Brain pericyte (primary cell): ENCODE measurements at regions not wholly inside any gene's neighbourhood (a gene's known extent, or its start where the extent isn't known, plus 50 kb on each side); places are given as distances from the start of the nearest gene placed in this dataset.

ENCODE experiments used
- DNase-seq: peaks from one replicate; pipeline ENCODE4 v3.0.0-alpha.2; 2012; ENCODE audit warnings: low read depth, low spot score

DNA sequence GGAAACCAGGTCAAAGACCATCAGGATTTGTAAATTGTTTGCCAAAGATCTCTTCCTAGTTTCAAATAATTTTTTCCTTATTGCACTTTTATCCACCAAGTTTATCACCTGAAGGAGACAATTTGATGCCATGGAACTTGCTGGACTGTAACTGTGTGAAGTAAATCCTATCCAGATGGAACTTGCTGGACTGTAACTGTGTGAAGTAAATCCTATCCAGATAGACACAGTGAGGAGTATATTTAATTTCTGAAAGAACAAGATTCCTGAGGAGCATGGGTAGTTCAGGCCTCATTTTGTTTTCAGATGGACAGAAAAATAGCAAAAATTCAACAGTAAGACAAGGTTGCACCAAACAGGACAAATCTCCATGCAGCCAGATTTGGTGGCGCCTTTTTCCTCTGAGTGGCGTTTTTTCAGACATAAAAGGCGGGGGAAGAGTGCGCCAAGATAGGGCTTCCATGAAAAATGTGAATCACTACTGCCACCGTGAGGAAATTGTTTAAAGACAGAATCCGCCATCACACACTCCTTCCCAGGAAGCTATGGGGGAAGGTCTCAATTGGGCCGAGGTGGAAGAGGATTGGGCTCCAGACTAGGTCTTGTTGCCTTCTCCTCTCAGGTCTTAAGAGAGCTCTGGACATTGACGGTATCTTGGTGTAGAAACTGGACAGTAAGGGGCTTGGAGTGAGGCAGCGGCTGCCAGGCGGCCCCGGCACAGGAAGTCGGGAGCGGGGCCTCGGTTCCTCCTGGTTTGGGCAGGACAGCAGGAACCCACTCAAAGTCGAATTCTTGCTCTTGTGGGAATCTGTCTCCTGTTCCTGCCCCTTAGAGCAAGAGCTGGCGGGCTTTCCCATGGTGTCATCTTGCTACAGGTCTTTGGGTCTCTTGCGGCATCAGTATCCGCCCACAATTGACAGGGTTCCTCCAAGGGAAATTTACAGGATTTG lies 234.7 kb downstream of the OR13H1 start:
- no peak for DNase-seq

GRCh38 chrX:131779306-131779705 lies 235.4 kb downstream of the OR13H1 start:
- DNase-seq = no peak

- DNase-seq = no peak
Measured at GRCh38 chrX:131779741-131780140, 235.9 kb downstream of the OR13H1 start.

DNA sequence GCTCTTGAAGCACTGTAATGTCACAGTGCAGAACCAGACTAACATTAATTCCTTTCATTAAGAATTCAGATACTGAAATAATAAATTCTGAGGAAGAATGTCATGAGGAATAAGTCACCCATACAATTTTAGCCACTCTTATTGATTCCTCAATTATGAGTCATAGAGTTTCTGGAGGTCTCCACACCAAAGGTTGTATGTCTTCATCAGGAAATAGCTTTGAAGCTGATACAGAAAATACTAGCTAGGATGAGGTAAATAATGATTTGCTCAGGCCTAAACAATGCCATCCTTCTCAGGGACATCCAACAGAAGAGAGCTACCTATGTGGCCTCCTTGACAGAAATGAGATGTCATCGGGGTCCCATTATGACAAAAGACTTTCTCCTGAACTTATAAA lies 238.8 kb downstream of the OR13H1 start:
- no peak for DNase-seq

DNA sequence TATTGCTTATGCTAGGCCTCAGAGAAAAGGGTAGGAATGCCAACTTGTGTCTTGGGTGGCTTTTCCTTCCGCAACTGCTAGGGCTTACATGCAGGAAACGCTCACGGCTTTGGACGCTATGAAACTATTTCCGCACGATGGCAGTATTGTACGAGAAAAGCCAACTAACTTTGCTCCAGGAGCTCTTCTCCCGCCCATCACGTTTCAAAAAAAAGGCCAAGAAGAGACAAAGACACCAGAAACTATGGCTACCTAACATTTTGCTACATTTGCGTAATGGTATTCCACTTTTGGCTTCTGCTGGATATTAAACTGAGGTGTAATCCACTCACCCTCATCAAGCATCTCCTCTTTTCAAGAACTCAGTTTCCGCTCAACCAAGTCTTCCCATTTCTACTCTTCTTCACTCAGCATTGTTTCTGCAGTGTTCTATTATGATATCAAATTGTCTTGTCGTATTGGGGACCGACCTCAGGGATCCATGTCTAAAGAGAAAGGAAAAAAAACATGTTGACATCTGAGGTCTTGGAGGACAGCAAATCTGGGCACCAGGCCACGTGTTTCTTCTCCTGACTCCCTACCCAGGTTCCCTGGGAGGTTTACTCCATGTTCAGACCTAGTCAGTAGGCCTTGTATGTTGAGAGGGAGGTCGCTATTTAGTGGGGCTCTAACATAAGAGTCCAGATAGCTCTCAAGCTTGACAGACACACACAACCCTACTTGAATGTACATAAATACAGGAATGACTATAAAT lies 239.4 kb upstream of the STK26 start:
- no peak for DNase-seq

DNA sequence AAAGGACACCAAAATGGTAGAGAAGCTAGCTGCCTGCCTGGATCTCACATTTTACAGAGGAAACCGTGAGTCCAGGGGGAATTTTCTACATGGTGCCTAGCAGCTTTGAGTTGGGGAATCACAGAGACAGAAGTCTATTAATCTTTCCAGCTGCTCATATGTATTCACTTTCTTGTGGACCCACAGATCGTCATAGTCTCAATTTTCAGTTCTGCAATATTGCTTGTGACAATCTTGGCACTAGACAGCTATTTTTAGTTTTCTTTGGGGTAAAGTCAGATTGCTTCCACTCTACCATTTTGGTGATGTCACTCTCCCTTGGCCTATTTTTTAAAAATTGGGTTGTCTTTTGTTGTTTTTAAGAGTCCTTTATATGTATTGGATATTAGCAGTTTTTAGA lies 233.4 kb upstream of the STK26 start:
- no peak for DNase-seq

DNA sequence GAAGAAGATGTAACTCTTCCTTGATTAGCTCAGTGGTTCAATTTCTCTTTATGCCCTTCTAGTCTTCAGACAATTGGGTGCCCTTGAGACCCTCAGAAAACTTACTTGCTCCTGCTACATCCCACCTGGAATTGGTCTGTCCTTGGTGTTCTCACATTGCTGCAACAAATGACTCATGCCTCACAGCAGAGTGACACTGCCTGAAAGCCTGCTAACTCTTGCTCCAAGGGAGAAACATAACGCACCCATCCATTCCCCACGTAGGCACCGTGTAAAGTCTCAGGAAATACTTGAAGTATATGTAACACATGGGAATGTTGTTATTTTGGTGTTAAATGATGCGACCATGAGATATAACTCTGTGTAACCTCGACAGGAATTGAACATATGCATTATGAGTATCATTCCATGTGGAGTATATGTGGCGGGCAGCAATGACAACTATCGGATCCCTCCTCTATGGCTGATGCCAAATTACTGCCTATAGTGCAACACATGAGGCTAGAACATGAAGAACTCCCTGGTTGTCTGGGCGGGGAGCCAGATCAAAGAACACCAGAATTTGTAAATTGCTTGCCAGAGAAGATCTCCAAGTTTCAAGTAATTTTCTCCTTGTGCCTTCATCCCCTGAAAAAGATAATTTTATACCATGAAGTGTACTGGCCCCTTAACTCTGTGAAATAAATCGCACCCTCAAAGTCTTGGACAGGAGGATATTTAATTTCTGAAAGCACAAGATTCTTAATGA lies 231.3 kb upstream of the STK26 start:
- no peak for DNase-seq

GRCh38 chrX:131792356-131792749 lies 230.7 kb upstream of the STK26 start:
- DNase-seq = no peak

GRCh38 chrX:131792789-131793462 lies 230.2 kb upstream of the STK26 start:
- DNase-seq = peak; percentile 10

- DNase-seq = no peak
Measured at GRCh38 chrX:131795442-131796229, 227.5 kb upstream of the STK26 start.

- DNase-seq = peak; percentile 18
Measured at GRCh38 chrX:131801066-131801465, 222.0 kb upstream of the STK26 start.

DNA sequence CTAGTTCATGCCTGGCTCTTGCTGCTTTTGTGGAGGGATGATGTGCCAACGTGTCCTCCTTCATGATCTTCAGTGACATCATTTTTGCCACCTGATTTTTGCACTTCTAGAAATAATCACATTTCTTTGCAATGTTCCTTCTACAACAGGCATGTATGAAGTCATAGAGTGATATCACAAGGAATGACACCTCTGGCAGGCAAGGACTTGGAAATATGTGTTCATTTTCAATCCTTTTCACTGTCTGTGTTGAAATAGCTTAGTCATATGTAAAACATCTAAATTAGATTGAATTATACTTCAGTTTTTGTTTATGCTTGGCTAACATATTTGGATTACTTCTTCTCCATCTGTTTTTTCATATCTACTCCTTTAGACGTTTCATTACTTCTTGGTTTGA lies 221.2 kb upstream of the STK26 start:
- DNase-seq = no peak

DNA sequence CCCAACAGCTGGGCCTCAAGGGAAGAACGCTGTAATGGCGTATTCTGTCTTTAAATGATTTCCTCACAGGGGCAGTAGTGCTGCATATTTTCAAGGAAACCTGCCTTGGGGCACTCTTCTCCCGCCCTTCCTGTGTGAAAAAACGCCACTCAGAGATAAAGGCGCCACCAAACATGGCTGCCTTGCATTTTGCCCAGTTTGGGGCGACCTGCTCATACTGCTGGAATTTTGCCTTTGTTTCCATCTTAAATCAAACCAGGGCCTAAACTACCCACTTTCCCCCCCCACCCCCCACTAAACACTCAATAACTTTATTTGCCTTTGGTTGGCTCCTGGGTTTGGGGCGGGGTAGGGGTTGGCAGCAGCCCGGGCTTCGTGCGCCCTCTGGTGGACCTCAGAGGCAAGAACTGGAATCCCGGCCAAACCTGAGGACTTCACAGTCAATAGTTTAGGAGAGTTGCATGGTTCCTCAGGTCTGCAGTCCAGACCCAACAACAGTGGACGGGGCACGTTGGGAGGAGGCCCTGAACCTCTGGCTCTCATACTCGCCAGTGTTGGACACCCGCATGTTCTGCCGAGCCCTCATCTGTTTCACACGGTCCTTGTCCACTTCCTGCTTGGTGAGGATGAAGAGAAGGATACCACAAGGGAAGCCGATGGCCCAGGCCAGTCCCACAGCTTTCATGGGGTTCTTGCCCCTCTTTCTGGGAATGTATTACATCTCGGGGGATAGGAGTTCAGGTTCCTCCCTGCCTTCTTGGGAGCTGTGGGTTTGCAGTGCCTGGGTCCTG lies 220.1 kb upstream of the STK26 start:
- no peak for DNase-seq

GRCh38 chrX:131812847-131813825 lies 210.0 kb upstream of the STK26 start:
- DNase-seq = no peak

GRCh38 chrX:131816551-131817136 lies 206.5 kb upstream of the STK26 start:
- no peak for DNase-seq

DNA sequence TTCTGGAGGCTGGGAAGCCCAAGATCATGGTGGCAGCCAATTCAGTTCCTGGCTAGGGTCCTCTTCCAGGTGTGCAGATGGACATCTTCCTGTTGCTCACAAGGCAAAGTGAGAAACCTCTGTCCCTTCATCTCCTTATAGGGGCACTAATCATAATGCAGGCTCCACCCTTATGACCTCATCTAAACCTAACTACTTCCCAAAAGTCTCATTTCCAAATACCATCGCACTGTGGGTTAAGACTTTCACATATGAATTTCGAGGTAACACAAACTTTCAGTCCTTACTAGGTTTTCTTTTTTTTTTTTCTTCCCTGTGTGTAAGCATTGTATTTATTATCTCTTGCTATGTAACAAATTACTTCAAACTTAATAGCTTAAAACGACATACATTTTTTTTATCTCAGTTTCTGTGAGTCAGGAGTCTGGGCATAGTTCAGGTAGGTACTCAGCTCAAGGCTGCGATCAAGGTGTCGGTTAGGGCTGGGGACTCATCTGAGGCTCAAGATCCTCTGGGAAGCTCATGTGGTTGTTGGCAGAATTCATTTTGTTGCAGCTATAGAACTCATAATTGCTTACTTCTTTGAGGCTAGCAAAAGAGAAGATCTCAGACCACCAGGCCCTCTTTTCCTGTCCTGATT lies 204.7 kb upstream of the STK26 start:
- DNase-seq = no peak

- DNase-seq = no peak
Measured at GRCh38 chrX:131821945-131822622, 201.0 kb upstream of the STK26 start.
